ENCODE measurements at regions not wholly inside any gene's neighbourhood (a gene's known extent, or its start where the extent isn't known, plus 50 kb on each side); places are given as distances from the start of the nearest gene placed in this dataset.

DNA sequence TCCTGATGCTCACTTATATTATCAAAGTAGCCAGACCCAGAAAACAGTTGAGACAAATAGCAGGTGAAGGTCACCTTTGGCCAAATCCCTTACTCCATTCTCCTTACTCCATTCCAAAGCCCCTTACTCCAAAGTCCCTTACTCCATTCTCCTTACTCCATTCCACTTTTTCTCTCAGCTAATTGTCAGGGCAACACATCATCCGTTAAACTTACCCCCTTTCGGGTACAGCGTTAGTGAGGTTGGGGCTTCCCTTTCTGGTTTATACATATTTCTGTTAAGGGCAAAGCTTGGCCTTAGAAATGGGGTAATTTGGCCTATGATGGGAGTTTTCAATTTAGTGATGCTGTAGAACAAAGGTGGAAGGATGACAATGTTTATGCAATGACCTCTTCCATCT lies 111.8 kb upstream of the CCND2 start:
- no peak for DNase-seq
- 81 to 96% methylated on average over 3 of the region's 3 CpGs for WGBS, 2 donors
- H3K27ac ChIP-seq: no peak overlapping the region
- H3K36me3 ChIP-seq (replicated peaks in 1 of 2; ENCODE audit: insufficient read depth in 1 of 2, low read depth in 2 of 2): no peaks in the 10 kb centered on the region
- no peak for TF ChIP-seq CTCF (IDR thresholded peaks at IDR 0.05)
- TF ChIP-seq POLR2A (IDR thresholded peaks at IDR 0.05): no peak
- no peaks in the 10 kb centered on the region for H3K4me1 ChIP-seq
- ATAC-seq: no peak
- H3K27me3 ChIP-seq: no peaks in the 10 kb centered on the region
- intact Hi-C loops (cut with DNase I): no loop called here
- H3K4me3 ChIP-seq: no peak overlapping the region
- no peaks in the 10 kb centered on the region for H3K9me3 ChIP-seq

GRCh38 chr12:4160314-4161040 lies 113.1 kb upstream of the CCND2 start:
- no peaks in the 10 kb centered on the region for H3K9me3 ChIP-seq
- TF ChIP-seq CTCF (IDR thresholded peaks at IDR 0.05) (no peak), POLR2A (IDR thresholded peaks at IDR 0.05) (no peak)
- ATAC-seq (no peak), DNase-seq (no peak)
- no peak overlapping the region for H3K27ac ChIP-seq
- intact Hi-C loops (cut with DNase I): no loop called here
- no peaks in the 10 kb centered on the region for H3K36me3 ChIP-seq (replicated peaks in 1 of 2; ENCODE audit: insufficient read depth in 1 of 2, low read depth in 2 of 2)
- no peak overlapping the region for H3K4me3 ChIP-seq
- 78 to 80% methylated on average over 2 of the region's 2 CpGs for WGBS, 2 donors
- H3K27me3 ChIP-seq: no peaks in the 10 kb centered on the region
- H3K4me1 ChIP-seq: no peaks in the 10 kb centered on the region

DNA sequence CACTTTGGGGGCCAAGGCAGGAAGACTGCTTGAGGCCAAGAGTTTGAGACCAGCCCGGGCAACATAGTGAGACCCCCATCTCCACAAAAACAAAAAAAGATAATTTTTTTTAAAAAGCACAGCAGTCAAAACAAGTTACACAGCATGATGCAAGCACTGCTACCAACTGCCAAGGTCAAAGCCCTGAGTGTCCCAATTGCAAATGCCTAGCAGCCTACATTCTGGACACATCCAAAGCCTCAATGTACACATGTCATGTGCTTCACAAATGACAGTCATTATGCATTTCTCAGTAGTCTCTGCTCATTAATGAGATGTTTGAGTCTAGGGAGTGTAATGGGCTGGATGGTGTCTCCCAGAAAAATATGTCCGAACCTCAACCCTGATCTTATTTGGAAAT lies 113.7 kb upstream of the CCND2 start:
- TF ChIP-seq CTCF (IDR thresholded peaks at IDR 0.05): no peak
- no peak for TF ChIP-seq POLR2A (IDR thresholded peaks at IDR 0.05)
- H3K36me3 ChIP-seq (replicated peaks in 1 of 2; ENCODE audit: insufficient read depth in 1 of 2, low read depth in 2 of 2): no peaks in the 10 kb centered on the region
- no peaks in the 10 kb centered on the region for H3K27me3 ChIP-seq
- H3K9me3 ChIP-seq: no peaks in the 10 kb centered on the region
- ATAC-seq: no peak
- no peak for DNase-seq
- H3K4me3 ChIP-seq: no peak overlapping the region
- no peak overlapping the region for H3K27ac ChIP-seq
- intact Hi-C loops (cut with DNase I): no loop called here
- 84 to 100% methylated on average over 2 of the region's 2 CpGs for WGBS, 2 donors
- no peaks in the 10 kb centered on the region for H3K4me1 ChIP-seq

DNA sequence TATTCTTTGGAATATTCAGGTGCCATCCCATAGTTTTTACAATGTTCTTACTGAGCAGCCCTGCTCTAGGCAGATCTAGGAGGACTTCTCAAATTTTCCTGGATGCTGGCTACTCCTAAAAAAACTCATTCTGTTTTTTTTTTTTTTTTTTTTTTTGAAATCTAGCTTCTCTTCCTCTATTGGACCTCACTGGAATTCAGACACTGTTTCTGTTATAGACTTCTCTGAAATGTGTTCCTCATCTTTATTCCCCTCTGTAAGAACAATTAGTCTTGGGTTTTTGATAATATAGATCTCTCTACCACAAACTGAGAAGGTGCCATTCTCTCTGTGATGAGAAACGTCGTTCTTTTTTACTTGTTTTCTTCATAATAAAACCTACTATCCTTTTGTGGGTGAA lies 115.3 kb upstream of the CCND2 start:
- 78 to 94% methylated on average over 2 of the region's 2 CpGs for WGBS, 2 donors
- H3K4me3 ChIP-seq: no peak overlapping the region
- DNase-seq (no peak), ATAC-seq (no peak)
- intact Hi-C loops (cut with DNase I): no loop called here
- no peaks in the 10 kb centered on the region for H3K27me3 ChIP-seq
- H3K36me3 ChIP-seq (replicated peaks in 1 of 2; ENCODE audit: insufficient read depth in 1 of 2, low read depth in 2 of 2): no peaks in the 10 kb centered on the region
- TF ChIP-seq POLR2A (IDR thresholded peaks at IDR 0.05): no peak
- TF ChIP-seq CTCF (IDR thresholded peaks at IDR 0.05): no peak
- no peaks in the 10 kb centered on the region for H3K9me3 ChIP-seq
- H3K27ac ChIP-seq: no peak overlapping the region
- H3K4me1 ChIP-seq: no peaks in the 10 kb centered on the region

GRCh38 chr12:4157122-4157521 lies 116.4 kb upstream of the CCND2 start:
- no peak overlapping the region for H3K4me3 ChIP-seq
- no peak overlapping the region for H3K27ac ChIP-seq
- no peaks in the 10 kb centered on the region for H3K27me3 ChIP-seq
- ATAC-seq (no peak), DNase-seq (no peak)
- no peaks in the 10 kb centered on the region for H3K4me1 ChIP-seq
- intact Hi-C loops (cut with DNase I): no loop called here
- H3K36me3 ChIP-seq (replicated peaks in 1 of 2; ENCODE audit: insufficient read depth in 1 of 2, low read depth in 2 of 2): no peaks in the 10 kb centered on the region
- WGBS, 2 donors: 78% methylated on average over 3 of the region's 3 CpGs
- H3K9me3 ChIP-seq: no peaks in the 10 kb centered on the region
- TF ChIP-seq POLR2A (IDR thresholded peaks at IDR 0.05) (no peak), CTCF (IDR thresholded peaks at IDR 0.05) (no peak)
